ENCODE measurements at regions not wholly inside any gene's neighbourhood (a gene's known extent, or its start where the extent isn't known, plus 50 kb on each side); places are given as distances from the start of the nearest gene placed in this dataset.

GRCh38 chr2:133952420-133952819 lies 301.5 kb upstream of the MGAT5 start:
- DNase-seq: no peak

GRCh38 chr2:133952896-133953295 lies 301.0 kb upstream of the MGAT5 start:
- no peak for DNase-seq

- no peak for DNase-seq
Measured at GRCh38 chr2:133953524-133953923, 300.3 kb upstream of the MGAT5 start.

- no peak for DNase-seq
Measured at GRCh38 chr2:133954636-133955035, 299.2 kb upstream of the MGAT5 start.

GRCh38 chr2:133955169-133955568 lies 298.7 kb upstream of the MGAT5 start:
- DNase-seq: no peak

- no peak for DNase-seq
Measured at GRCh38 chr2:133956434-133956935, 297.4 kb upstream of the MGAT5 start.

- DNase-seq: no peak
Measured at GRCh38 chr2:133957724-133958480, 296.0 kb upstream of the MGAT5 start.

- no peak for DNase-seq
Measured at GRCh38 chr2:133959066-133959465, 294.8 kb upstream of the MGAT5 start.

GRCh38 chr2:133966720-133967304 lies 287.1 kb upstream of the MGAT5 start:
- DNase-seq: no peak

- DNase-seq: no peak
Measured at GRCh38 chr2:133967326-133967725, 286.5 kb upstream of the MGAT5 start.

- no peak for DNase-seq
Measured at GRCh38 chr2:133968446-133968845, 285.4 kb upstream of the MGAT5 start.

GRCh38 chr2:133970641-133971040 lies 283.2 kb upstream of the MGAT5 start:
- no peak for DNase-seq

- no peak for DNase-seq
Measured at GRCh38 chr2:133972297-133972696, 281.6 kb upstream of the MGAT5 start.

- DNase-seq: no peak
Measured at GRCh38 chr2:133972786-133973185, 281.1 kb upstream of the MGAT5 start.

- no peak for DNase-seq
Measured at GRCh38 chr2:133974353-133974752, 279.5 kb upstream of the MGAT5 start.

GRCh38 chr2:133975135-133975534 lies 278.7 kb upstream of the MGAT5 start:
- no peak for DNase-seq

- DNase-seq: no peak
Measured at GRCh38 chr2:133975676-133976428, 278.0 kb upstream of the MGAT5 start.

GRCh38 chr2:133976659-133977058 lies 277.2 kb upstream of the MGAT5 start:
- no peak for DNase-seq

GRCh38 chr2:133977405-133977804 lies 276.5 kb upstream of the MGAT5 start:
- DNase-seq: no peak

- no peak for DNase-seq
Measured at GRCh38 chr2:133982256-133982655, 271.6 kb upstream of the MGAT5 start.

- DNase-seq: no peak
Measured at GRCh38 chr2:133985563-133985962, 268.3 kb upstream of the MGAT5 start.

GRCh38 chr2:133986081-133986837 lies 267.6 kb upstream of the MGAT5 start:
- DNase-seq: no peak
